SK-N-SH (cell line): ENCODE measurements at regions not wholly inside any gene's neighbourhood (a gene's known extent, or its start where the extent isn't known, plus 50 kb on each side); places are given as distances from the start of the nearest gene placed in this dataset.

ENCODE experiments used
- CTCF ChIA-PET: fragments of 300-600, 350-600 bp; formaldehyde crosslinking; extraction: SDS; loops from one replicate; lab custom pipeline; 2021; lab: Yijun Ruan, JAX
- POLR2A ChIA-PET: fragments of 350-600 bp; sonication (Branson Sonifier 250); formaldehyde crosslinking; extraction: SDS; loops from one replicate; lab custom pipeline; 2020; ENCODE audit warnings: antibody characterized with exemption, inconsistent platforms; lab: Yijun Ruan, JAX
- DNase-seq: peaks from one replicate; pipeline ENCODE4 v3.0.0; 2012
- H2AFZ ChIP-seq: fragments of 200-600 bp; sonication (generic); 2 replicates; pipeline ENCODE4 v1.8.1; 2016; ENCODE audit warnings: antibody characterized with exemption, mild to moderate bottlenecking, low read depth
- H3F3A ChIP-seq: fragments of 200-600 bp; sonication (generic); replicated peaks from 2 replicates; pipeline ENCODE3; 2016; ENCODE audit warnings: antibody characterized with exemption, mild to moderate bottlenecking; ENCODE audit not compliant: insufficient read depth
- H3K27ac ChIP-seq, 2 experiments: fragments of 200-500 bp in 1 of 2; fragments of 200-600 bp in 1 of 2; sonication (Bioruptor generic) in 1 of 2; sonication (generic), shearing (Covaris generic) in 1 of 2; 2 replicates each; pipeline versions ENCODE4 v1.5.1 to v1.6.1; 2014 to 2016; ENCODE audit warnings: low read depth in 2 of 2, inconsistent platforms in 1 of 2, low read length in 1 of 2, mild to moderate bottlenecking in 1 of 2, mixed read lengths in 1 of 2
- H3K27me3 ChIP-seq: fragments of 200-600 bp; sonication (generic), shearing (Covaris generic); 2 replicates; pipeline ENCODE4 v1.6.1; 2016; ENCODE audit warnings: mixed run types; ENCODE audit not compliant: insufficient read depth
- H3K36me3 ChIP-seq, 2 experiments: fragments of 200-500 bp in 1 of 2; fragments of 200-600 bp in 1 of 2; sonication (Bioruptor generic) in 1 of 2; sonication (generic) in 1 of 2; replicated peaks in 1 of 2; 2 replicates each; pipeline versions ENCODE3 to v1.5.1; 2014 to 2016; ENCODE audit warnings: low read length in 1 of 2, mild to moderate bottlenecking in 1 of 2; ENCODE audit not compliant: insufficient read depth in 2 of 2, control insufficient read depth in 1 of 2
- H3K4me1 ChIP-seq, 2 experiments: fragments of 200-500 bp in 1 of 2; fragments of 200-600 bp in 1 of 2; sonication (Bioruptor generic) in 1 of 2; sonication (generic), shearing (Covaris generic) in 1 of 2; 2 replicates each; pipeline versions ENCODE4 v1.5.1 to v1.6.1; 2014 to 2016; ENCODE audit warnings: low read depth in 1 of 2, low read length in 1 of 2, mixed run types in 1 of 2; ENCODE audit not compliant: insufficient read depth in 2 of 2, control insufficient read depth in 1 of 2
- H3K4me2 ChIP-seq: fragments of 200-600 bp; sonication (generic), shearing (Covaris generic); 2 replicates; pipeline ENCODE4 v1.6.1; 2017; ENCODE audit warnings: mixed run types
- H3K4me3 ChIP-seq, 2 experiments: fragments of 200-500 bp in 1 of 2; fragments of 200-600 bp in 1 of 2; sonication (Bioruptor generic) in 1 of 2; sonication (generic), shearing (Covaris generic) in 1 of 2; 2 replicates each; pipeline versions ENCODE4 v1.5.1 to v1.8.1; 2014 to 2016; ENCODE audit warnings: low read depth in 2 of 2, inconsistent platforms in 1 of 2, low read length in 1 of 2, mild to moderate bottlenecking in 1 of 2, mixed read lengths in 1 of 2, moderate library complexity in 1 of 2
- H3K79me2 ChIP-seq: fragments of 200-600 bp; sonication (generic); 2 replicates; pipeline ENCODE4 v1.8.1; 2017; ENCODE audit warnings: mild to moderate bottlenecking; ENCODE audit not compliant: insufficient read depth
- H3K9ac ChIP-seq: fragments of 200-600 bp; sonication (generic); 2 replicates; pipeline ENCODE4 v1.6.1; 2017; ENCODE audit warnings: mixed run types
- H3K9me2 ChIP-seq: fragments of 200-600 bp; sonication (generic); 2 replicates; pipeline ENCODE4 v1.6.1; 2017; ENCODE audit warnings: mixed run types
- H3K9me3 ChIP-seq: fragments of 200-600 bp; sonication (generic); 2 replicates; pipeline ENCODE4 v1.6.1; 2017; ENCODE audit warnings: mixed run types, mild to moderate bottlenecking, moderate library complexity
- H4K20me1 ChIP-seq: fragments of 200-600 bp; sonication (generic); 2 replicates; pipeline ENCODE4 v1.6.1; 2017; ENCODE audit warnings: mild to moderate bottlenecking, mixed run types; ENCODE audit not compliant: insufficient read depth
- CHD2 ChIP-seq: fragments of 150-350 bp; IDR thresholded peaks from 2 replicates; pipeline ENCODE4 v1.6.1; 2018; ENCODE audit warnings: low read length; ENCODE audit not compliant: partially characterized antibody
- FOXM1 ChIP-seq: IDR thresholded peaks from 2 replicates; pipeline ENCODE4 v1.4.0; 2012; ENCODE audit warnings: low read depth, mild to moderate bottlenecking
- NRF1 ChIP-seq: IDR thresholded peaks from 2 replicates; pipeline ENCODE4 v1.6.1; 2012; ENCODE audit warnings: low read depth, mild to moderate bottlenecking, low read length
- RAD21 ChIP-seq: IDR thresholded peaks from 2 replicates; pipeline ENCODE4 v1.6.1; 2012; ENCODE audit warnings: mild to moderate bottlenecking, low read length
- TCF12 ChIP-seq: IDR thresholded peaks from 2 replicates; pipeline ENCODE4 v1.4.0; 2012
- ZBTB33 ChIP-seq: IDR thresholded peaks from 2 replicates; pipeline ENCODE4 v1.4.0; 2012; ENCODE audit warnings: low read depth, borderline replicate concordance
- WGBS: methylation state at CpG from one replicate; pipeline ENCODE4 v1.1.6; 2017; ENCODE audit warnings: low lambda C conversion rate; 5-methylcytosine and 5-hydroxymethylcytosine counted together
- TF ChIP-seq, protein P1 (sequence below): IDR thresholded peaks from 2 replicates; pipeline ENCODE4 v1.6.1; 2012; ENCODE audit warnings: mild to moderate bottlenecking, low read depth, low read length, moderate library complexity
- TF ChIP-seq, protein P2 (sequence below): fragments of 150-350 bp; IDR thresholded peaks from 2 replicates; pipeline ENCODE4 v1.6.1; 2016; ENCODE audit warnings: mild to moderate bottlenecking, low read depth, low read length
- TF ChIP-seq, protein P3 (sequence below): fragments of 200-600 bp; sonication (generic); IDR thresholded peaks from 2 replicates; pipeline ENCODE4 v1.6.1; 2017; ENCODE audit warnings: antibody characterized with exemption, mild to moderate bottlenecking, moderate library complexity

GRCh38 chr6:141735126-141735525, 397.6 kb upstream of the GJE1 start:
- Histone ChIP-seq H3K36me3 (no peaks in the 10 kb centered on the region), H4K20me1 (no peaks in the 10 kb centered on the region), H3K4me3 (no peak overlapping the region), H3K79me2 (no peaks in the 10 kb centered on the region), H2AFZ (no peak overlapping the region), H3K9ac (no peak overlapping the region), H3K9me2 (no peaks in the 10 kb centered on the region), H3K9me3 (no peaks in the 10 kb centered on the region; the same call in 1 of the 2 replicates), H3K27me3 (no peaks in the 10 kb centered on the region), H3F3A (peaks cover 12% of the 10 kb centered on the region), H3K4me1 (no peaks in the 10 kb centered on the region; a peak in 1 of 4 replicates), H3K27ac (no peak overlapping the region), H3K4me2 (no peak overlapping the region)
- TF ChIP-seq FOXM1 (no peak), ZBTB33 (no peak)
- TF ChIP-seq, protein P1, sequence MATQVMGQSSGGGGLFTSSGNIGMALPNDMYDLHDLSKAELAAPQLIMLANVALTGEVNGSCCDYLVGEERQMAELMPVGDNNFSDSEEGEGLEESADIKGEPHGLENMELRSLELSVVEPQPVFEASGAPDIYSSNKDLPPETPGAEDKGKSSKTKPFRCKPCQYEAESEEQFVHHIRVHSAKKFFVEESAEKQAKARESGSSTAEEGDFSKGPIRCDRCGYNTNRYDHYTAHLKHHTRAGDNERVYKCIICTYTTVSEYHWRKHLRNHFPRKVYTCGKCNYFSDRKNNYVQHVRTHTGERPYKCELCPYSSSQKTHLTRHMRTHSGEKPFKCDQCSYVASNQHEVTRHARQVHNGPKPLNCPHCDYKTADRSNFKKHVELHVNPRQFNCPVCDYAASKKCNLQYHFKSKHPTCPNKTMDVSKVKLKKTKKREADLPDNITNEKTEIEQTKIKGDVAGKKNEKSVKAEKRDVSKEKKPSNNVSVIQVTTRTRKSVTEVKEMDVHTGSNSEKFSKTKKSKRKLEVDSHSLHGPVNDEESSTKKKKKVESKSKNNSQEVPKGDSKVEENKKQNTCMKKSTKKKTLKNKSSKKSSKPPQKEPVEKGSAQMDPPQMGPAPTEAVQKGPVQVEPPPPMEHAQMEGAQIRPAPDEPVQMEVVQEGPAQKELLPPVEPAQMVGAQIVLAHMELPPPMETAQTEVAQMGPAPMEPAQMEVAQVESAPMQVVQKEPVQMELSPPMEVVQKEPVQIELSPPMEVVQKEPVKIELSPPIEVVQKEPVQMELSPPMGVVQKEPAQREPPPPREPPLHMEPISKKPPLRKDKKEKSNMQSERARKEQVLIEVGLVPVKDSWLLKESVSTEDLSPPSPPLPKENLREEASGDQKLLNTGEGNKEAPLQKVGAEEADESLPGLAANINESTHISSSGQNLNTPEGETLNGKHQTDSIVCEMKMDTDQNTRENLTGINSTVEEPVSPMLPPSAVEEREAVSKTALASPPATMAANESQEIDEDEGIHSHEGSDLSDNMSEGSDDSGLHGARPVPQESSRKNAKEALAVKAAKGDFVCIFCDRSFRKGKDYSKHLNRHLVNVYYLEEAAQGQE: no peak
- DNase-seq: no peak
- POLR2A ChIA-PET: no interaction called here
- CTCF ChIA-PET: no interaction called here

DNA sequence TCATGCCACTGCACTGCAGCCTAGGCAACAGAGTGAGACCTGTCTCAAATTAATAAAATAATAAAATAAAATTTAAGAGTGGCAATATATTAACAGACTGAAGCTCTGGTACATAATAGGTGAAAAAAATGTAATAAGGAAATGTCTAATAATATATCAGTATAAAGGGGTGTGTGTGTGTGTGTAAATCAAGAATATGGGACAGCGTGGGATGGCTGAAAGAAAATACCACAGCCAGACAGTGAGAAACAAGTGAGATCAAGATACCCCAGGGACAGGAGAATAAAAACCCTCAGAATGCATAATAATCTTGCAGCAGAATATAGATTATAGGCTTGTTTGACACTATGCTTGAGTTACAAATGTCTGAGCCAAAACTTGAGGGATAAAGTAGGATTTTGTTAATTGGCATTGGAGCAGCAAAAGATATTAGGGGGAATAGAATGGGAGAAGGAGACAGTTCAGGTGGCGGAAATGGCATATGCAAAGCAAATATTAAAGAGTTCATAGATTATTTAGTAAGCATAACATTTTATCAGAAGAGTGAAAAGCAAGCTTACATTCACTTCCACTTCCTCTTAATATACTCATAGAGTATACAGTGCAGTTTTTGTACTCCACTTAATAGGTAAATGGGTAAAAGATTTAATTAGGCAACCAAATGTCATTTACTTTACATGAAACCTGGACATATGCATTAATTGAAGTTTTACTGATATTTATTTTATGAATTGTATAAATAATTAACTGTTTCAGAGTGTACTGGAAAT, 398.5 kb upstream of the GJE1 start:
- H3K36me3 ChIP-seq: no peaks in the 10 kb centered on the region
- 56% methylated on average over 2 of the region's 2 CpGs for WGBS
- H3K27ac ChIP-seq: no peak overlapping the region
- H3K4me2 ChIP-seq: no peak overlapping the region
- H3K9me2 ChIP-seq: no peaks in the 10 kb centered on the region
- H3K9ac ChIP-seq: no peak overlapping the region
- TF ChIP-seq RAD21 (no peak), TCF12 (no peak), NRF1 (no peak), CHD2 (no peak)
- TF ChIP-seq, protein P2, sequence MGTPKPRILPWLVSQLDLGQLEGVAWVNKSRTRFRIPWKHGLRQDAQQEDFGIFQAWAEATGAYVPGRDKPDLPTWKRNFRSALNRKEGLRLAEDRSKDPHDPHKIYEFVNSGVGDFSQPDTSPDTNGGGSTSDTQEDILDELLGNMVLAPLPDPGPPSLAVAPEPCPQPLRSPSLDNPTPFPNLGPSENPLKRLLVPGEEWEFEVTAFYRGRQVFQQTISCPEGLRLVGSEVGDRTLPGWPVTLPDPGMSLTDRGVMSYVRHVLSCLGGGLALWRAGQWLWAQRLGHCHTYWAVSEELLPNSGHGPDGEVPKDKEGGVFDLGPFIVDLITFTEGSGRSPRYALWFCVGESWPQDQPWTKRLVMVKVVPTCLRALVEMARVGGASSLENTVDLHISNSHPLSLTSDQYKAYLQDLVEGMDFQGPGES: no peak
- TF ChIP-seq, protein P3, sequence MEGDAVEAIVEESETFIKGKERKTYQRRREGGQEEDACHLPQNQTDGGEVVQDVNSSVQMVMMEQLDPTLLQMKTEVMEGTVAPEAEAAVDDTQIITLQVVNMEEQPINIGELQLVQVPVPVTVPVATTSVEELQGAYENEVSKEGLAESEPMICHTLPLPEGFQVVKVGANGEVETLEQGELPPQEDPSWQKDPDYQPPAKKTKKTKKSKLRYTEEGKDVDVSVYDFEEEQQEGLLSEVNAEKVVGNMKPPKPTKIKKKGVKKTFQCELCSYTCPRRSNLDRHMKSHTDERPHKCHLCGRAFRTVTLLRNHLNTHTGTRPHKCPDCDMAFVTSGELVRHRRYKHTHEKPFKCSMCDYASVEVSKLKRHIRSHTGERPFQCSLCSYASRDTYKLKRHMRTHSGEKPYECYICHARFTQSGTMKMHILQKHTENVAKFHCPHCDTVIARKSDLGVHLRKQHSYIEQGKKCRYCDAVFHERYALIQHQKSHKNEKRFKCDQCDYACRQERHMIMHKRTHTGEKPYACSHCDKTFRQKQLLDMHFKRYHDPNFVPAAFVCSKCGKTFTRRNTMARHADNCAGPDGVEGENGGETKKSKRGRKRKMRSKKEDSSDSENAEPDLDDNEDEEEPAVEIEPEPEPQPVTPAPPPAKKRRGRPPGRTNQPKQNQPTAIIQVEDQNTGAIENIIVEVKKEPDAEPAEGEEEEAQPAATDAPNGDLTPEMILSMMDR: no peak
- H3K4me1 ChIP-seq: no peaks in the 10 kb centered on the region; a peak in 1 of 4 replicates
- DNase-seq: no peak
- H4K20me1 ChIP-seq: no peaks in the 10 kb centered on the region
- CTCF ChIA-PET: no interaction called here
- no peak overlapping the region for H2AFZ ChIP-seq
- H3K27me3 ChIP-seq: no peaks in the 10 kb centered on the region
- no peaks in the 10 kb centered on the region; the same call in 1 of the 2 replicates for H3K9me3 ChIP-seq
- no peak overlapping the region for H3K4me3 ChIP-seq
- peaks cover 12% of the 10 kb centered on the region for H3F3A ChIP-seq
- POLR2A ChIA-PET: no interaction called here
- no peaks in the 10 kb centered on the region for H3K79me2 ChIP-seq
